ENCODE measurements at regions not wholly inside any gene's neighbourhood (a gene's known extent, or its start where the extent isn't known, plus 50 kb on each side); places are given as distances from the start of the nearest gene placed in this dataset.

DNA sequence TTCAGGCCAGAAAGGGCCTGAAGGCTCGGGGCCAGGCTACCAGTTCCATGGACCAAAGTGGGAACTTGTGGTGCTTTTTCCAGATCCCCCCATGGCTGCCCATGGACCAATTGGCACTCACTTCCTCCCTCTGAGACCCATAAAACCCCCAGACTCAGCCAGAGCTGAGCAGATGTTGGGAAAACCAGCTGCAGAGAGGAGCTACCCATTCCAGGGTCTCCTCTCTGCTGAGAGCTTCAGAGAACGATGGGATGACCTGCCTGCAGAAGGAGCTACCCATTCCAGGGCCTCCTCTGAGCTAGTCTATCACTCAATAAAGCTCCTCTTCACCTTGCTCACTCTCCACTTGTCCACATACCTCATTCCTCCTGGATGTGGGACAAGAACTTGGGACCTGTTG lies 52.2 kb upstream of the MED9 start:
- TF ChIP-seq POLR2A (IDR thresholded peaks at IDR 0.05), result no peak
- TF ChIP-seq, protein P1, sequence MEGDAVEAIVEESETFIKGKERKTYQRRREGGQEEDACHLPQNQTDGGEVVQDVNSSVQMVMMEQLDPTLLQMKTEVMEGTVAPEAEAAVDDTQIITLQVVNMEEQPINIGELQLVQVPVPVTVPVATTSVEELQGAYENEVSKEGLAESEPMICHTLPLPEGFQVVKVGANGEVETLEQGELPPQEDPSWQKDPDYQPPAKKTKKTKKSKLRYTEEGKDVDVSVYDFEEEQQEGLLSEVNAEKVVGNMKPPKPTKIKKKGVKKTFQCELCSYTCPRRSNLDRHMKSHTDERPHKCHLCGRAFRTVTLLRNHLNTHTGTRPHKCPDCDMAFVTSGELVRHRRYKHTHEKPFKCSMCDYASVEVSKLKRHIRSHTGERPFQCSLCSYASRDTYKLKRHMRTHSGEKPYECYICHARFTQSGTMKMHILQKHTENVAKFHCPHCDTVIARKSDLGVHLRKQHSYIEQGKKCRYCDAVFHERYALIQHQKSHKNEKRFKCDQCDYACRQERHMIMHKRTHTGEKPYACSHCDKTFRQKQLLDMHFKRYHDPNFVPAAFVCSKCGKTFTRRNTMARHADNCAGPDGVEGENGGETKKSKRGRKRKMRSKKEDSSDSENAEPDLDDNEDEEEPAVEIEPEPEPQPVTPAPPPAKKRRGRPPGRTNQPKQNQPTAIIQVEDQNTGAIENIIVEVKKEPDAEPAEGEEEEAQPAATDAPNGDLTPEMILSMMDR (IDR thresholded peaks at IDR 0.05), result no peak
- DNase-seq (peak in 1 of 3 donors; percentile 9), ATAC-seq (no peak)
- Histone ChIP-seq H3K36me3 (no peaks in the 10 kb centered on the region), H3K9me3 (no peaks in the 10 kb centered on the region), H3K27ac (no peak overlapping the region), H3K27me3 (no peaks in the 10 kb centered on the region), H3K4me3 (no peak overlapping the region), H3K4me1 (peaks cover 0 to 11% (median 5%) of the 10 kb centered on the region in 4 donors)
- no CpG with 5 or more reads among the region's 2 CpGs for WGBS (ENCODE audit: insufficient coverage, low coverage, low lambda C conversion rate, missing lambda C conversion rate)
- intact Hi-C loops (cut with DNase I), result no loop called here

DNA sequence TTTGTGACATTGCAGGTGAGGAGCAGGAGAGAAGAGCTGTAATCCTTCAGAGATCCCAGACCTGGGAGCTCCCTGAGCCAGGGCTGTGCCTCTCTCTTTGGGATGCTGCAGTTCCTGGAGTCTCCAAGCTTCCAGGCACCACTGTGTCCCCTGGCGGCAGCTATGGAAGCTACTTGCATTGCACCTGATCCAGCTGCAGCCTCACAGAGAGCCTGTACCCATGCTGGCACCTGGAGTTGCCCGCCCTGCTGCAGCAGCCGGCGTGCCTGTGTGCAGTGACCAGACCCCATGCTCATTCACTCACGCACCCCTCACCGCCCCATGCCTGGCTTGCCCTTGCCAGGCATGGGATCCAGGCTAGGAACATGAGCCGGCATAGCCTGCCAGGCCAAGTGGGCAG lies 51.8 kb upstream of the MED9 start:
- DNase-seq, result peak in 1 of 3 donors; percentile 40
- Histone ChIP-seq H3K36me3 (no peaks in the 10 kb centered on the region), H3K4me1 (peaks cover 0 to 16% (median 7%) of the 10 kb centered on the region in 4 donors), H3K4me3 (no peak overlapping the region), H3K9me3 (no peaks in the 10 kb centered on the region), H3K27me3 (no peaks in the 10 kb centered on the region), H3K27ac (no peak overlapping the region)
- no peak for TF ChIP-seq POLR2A (IDR thresholded peaks at IDR 0.05)
- TF ChIP-seq, protein P1 (IDR thresholded peaks at IDR 0.05), result no peak
- WGBS (ENCODE audit: insufficient coverage, low coverage, low lambda C conversion rate, missing lambda C conversion rate), result 100% methylated on average over 3 of the region's 7 CpGs
- intact Hi-C loops (cut with DNase I), result no loop called here
- ATAC-seq, result no peak

DNA sequence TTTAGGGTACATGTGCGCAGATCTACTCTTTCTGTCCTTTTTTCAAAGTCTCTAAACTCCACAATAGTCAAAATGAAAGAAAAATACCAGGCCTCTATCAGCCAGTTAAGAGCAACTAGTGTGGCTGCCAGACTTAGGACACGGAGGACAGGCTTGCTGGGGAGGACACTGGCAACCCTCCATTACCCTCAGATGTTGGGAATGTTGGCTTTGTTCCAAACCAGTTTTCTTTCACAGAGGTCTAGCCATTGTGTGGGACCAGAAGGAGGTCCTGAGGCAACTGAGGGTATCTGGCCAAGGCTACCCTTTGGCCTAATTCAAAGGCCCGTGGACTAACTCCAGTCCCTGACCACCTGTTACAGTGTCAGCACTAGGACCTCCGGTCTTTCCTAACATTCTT lies 51.2 kb upstream of the MED9 start:
- no peaks in the 10 kb centered on the region for H3K9me3 ChIP-seq
- no peak overlapping the region for H3K27ac ChIP-seq
- 75% methylated on average over 2 of the region's 4 CpGs for WGBS (ENCODE audit: insufficient coverage, low coverage, low lambda C conversion rate, missing lambda C conversion rate)
- DNase-seq, result no peak
- intact Hi-C loops (cut with DNase I), result no loop called here
- H3K4me3 ChIP-seq, result no peak overlapping the region
- H3K36me3 ChIP-seq, result no peaks in the 10 kb centered on the region
- H3K27me3 ChIP-seq, result no peaks in the 10 kb centered on the region
- TF ChIP-seq, protein P1 (IDR thresholded peaks at IDR 0.05), result no peak
- no peak for TF ChIP-seq POLR2A (IDR thresholded peaks at IDR 0.05)
- H3K4me1 ChIP-seq, result peaks cover 0 to 16% (median 8%) of the 10 kb centered on the region in 4 donors
- ATAC-seq, result peak in 1 of 4 donors; percentile 23

DNA sequence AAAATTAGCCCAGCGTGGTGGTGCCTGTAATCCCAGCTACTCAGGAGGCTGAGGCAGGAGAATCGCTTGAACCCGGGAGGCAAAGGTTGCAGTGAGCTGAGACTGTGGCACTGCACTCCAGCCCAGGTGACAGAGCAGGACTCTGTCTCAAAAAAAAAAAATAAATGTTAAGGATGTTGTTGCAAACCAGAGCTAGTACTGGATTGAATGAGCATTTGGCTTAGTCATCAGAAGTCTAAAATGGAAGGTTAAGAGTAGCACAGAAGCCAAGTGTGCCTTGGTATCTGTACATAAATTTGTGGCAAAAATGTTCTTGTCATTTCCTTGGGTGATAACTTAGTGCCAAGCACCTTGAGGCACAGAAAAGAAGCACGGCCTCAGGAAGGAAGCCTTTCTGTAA lies 50.6 kb upstream of the MED9 start:
- no peak overlapping the region for H3K27ac ChIP-seq
- intact Hi-C loops (cut with DNase I), result no loop called here
- peaks cover 0 to 16% (median 8%) of the 10 kb centered on the region in 4 donors for H3K4me1 ChIP-seq
- no peaks in the 10 kb centered on the region for H3K27me3 ChIP-seq
- no peak overlapping the region for H3K4me3 ChIP-seq
- no peaks in the 10 kb centered on the region for H3K9me3 ChIP-seq
- 94% methylated on average over 3 of the region's 4 CpGs for WGBS (ENCODE audit: insufficient coverage, low coverage, low lambda C conversion rate, missing lambda C conversion rate)
- H3K36me3 ChIP-seq, result no peaks in the 10 kb centered on the region
- TF ChIP-seq POLR2A (IDR thresholded peaks at IDR 0.05), result no peak
- TF ChIP-seq, protein P1 (IDR thresholded peaks at IDR 0.05), result no peak
- DNase-seq (no peak), ATAC-seq (no peak)
